NCI-H446 (cell line): ENCODE measurements at regions not wholly inside any gene's neighbourhood (a gene's known extent, or its start where the extent isn't known, plus 50 kb on each side); places are given as distances from the start of the nearest gene placed in this dataset.

Source experiments
- DNase-seq, 2 experiments: peaks; one replicate each; lab custom pipeline; 2025; lab: John Stamatoyannopoulos, UW

GRCh38 chr12:105924526-105925208 lies 214.1 kb downstream of the NUAK1 start:
- no peak for DNase-seq

- no peak for DNase-seq
Measured at GRCh38 chr12:105927564-105927963, 211.2 kb downstream of the NUAK1 start.

- DNase-seq = no peak
Measured at GRCh38 chr12:105928436-105928835, 210.3 kb downstream of the NUAK1 start.

- DNase-seq = no peak
Measured at GRCh38 chr12:105929192-105929591, 209.6 kb downstream of the NUAK1 start.

- DNase-seq = no peak
Measured at GRCh38 chr12:105930557-105931503, 207.9 kb downstream of the NUAK1 start.

- no peak for DNase-seq
Measured at GRCh38 chr12:105931762-105932570, 206.8 kb downstream of the NUAK1 start.

- peak; percentile 52 to 82 for DNase-seq
Measured at GRCh38 chr12:105933671-105934665, 204.8 kb downstream of the NUAK1 start.

GRCh38 chr12:105935106-105935505 lies 203.6 kb downstream of the NUAK1 start:
- no peak for DNase-seq

- DNase-seq = peak; percentile 29 to 70
Measured at GRCh38 chr12:105935981-105936380, 202.8 kb downstream of the NUAK1 start.

GRCh38 chr12:105936496-105936895 lies 202.3 kb downstream of the NUAK1 start:
- no peak for DNase-seq

GRCh38 chr12:105937009-105937408 lies 201.7 kb downstream of the NUAK1 start:
- DNase-seq = no peak

- no peak for DNase-seq
Measured at GRCh38 chr12:105939181-105939721, 199.5 kb downstream of the NUAK1 start.

- DNase-seq = peak in 1 of 2 experiments; percentile 47
Measured at GRCh38 chr12:105942281-105942680, 196.5 kb downstream of the NUAK1 start.

GRCh38 chr12:105943525-105943924 lies 195.2 kb downstream of the NUAK1 start:
- no peak for DNase-seq

- DNase-seq = no peak
Measured at GRCh38 chr12:105944628-105945027, 194.1 kb downstream of the NUAK1 start.

GRCh38 chr12:105945880-105946279 lies 192.9 kb downstream of the NUAK1 start:
- DNase-seq = no peak

- DNase-seq = peak; percentile 13 to 73
Measured at GRCh38 chr12:105946493-105946901, 192.3 kb downstream of the NUAK1 start.

GRCh38 chr12:105947906-105948305 lies 190.8 kb downstream of the NUAK1 start:
- peak; percentile 64 to 76 for DNase-seq

- DNase-seq = peak; percentile 64 to 83
Measured at GRCh38 chr12:105948331-105948730, 190.4 kb downstream of the NUAK1 start.

- no peak for DNase-seq
Measured at GRCh38 chr12:105949391-105949790, 189.4 kb downstream of the NUAK1 start.

- DNase-seq = no peak
Measured at GRCh38 chr12:105951732-105952131, 187.0 kb downstream of the NUAK1 start.
